H9 (cell line): ENCODE measurements at regions not wholly inside any gene's neighbourhood (a gene's known extent, or its start where the extent isn't known, plus 50 kb on each side); places are given as distances from the start of the nearest gene placed in this dataset.
"Not testable (repeated sequence)": the region's sequence is repeated elsewhere in the genome, so short reads cannot be mapped to it uniquely, and the experiment has no call there.

Experiments used
- DNase-seq: peaks from one replicate; pipeline ENCODE4 v3.0.0-alpha.2; 2017
- H2AFZ ChIP-seq: one replicate; pipeline ENCODE4 v1.6.1; 2013; ENCODE audit warnings: mild to moderate bottlenecking, low read length, control low read depth, moderate library complexity
- H2AK5ac ChIP-seq: 2 replicates; pipeline ENCODE4 v1.6.1; 2013; ENCODE audit warnings: low read length, control low read depth, mixed read lengths; ENCODE audit not compliant: insufficient read length
- H2BK120ac ChIP-seq: one replicate; pipeline ENCODE4 v1.6.1; 2013; ENCODE audit warnings: low read depth, mild to moderate bottlenecking, low read length, control low read depth, inconsistent platforms; ENCODE audit not compliant: poor library complexity, severe bottlenecking
- H2BK12ac ChIP-seq: 2 replicates; pipeline ENCODE4 v1.6.1; 2013; ENCODE audit warnings: low read length, control low read depth, mixed read lengths, low read depth; ENCODE audit not compliant: insufficient read length
- H2BK15ac ChIP-seq: 2 replicates; pipeline ENCODE4 v1.6.1; 2013; ENCODE audit warnings: low read depth, low read length, control low read depth
- H2BK20ac ChIP-seq: one replicate; pipeline ENCODE4 v1.6.1; 2013; ENCODE audit warnings: low read depth, mild to moderate bottlenecking, low read length, control low read depth, inconsistent platforms; ENCODE audit not compliant: poor library complexity, severe bottlenecking
- H2BK5ac ChIP-seq: 2 replicates; pipeline ENCODE4 v1.6.1; 2013; ENCODE audit warnings: low read length, control low read depth, mixed read lengths; ENCODE audit not compliant: insufficient read length
- H3K14ac ChIP-seq: 2 replicates; pipeline ENCODE4 v1.6.1; 2013; ENCODE audit warnings: low read length, control low read depth; ENCODE audit not compliant: insufficient read depth
- H3K18ac ChIP-seq: 2 replicates; pipeline ENCODE4 v1.6.1; 2013; ENCODE audit warnings: low read depth, mild to moderate bottlenecking, mixed read lengths, low read length, control low read depth; ENCODE audit not compliant: insufficient read length
- H3K23ac ChIP-seq: 2 replicates; pipeline ENCODE4 v1.6.1; 2013; ENCODE audit warnings: low read length, control low read depth, mixed read lengths, low read depth; ENCODE audit not compliant: insufficient read length
- H3K23me2 ChIP-seq: 2 replicates; pipeline ENCODE4 v1.6.1; 2013; ENCODE audit warnings: low read depth, mild to moderate bottlenecking, mixed read lengths, low read length, control low read depth; ENCODE audit not compliant: insufficient read length, poor library complexity, severe bottlenecking
- H3K27ac ChIP-seq: 2 replicates; pipeline ENCODE4 v1.5.1; 2013; ENCODE audit warnings: low read length, control low read depth, mixed read lengths, low read depth; ENCODE audit not compliant: insufficient read length
- H3K27me3 ChIP-seq: 2 replicates; pipeline ENCODE4 v1.6.1; 2013; ENCODE audit warnings: low read length, control low read depth, inconsistent platforms; ENCODE audit not compliant: insufficient read depth
- H3K4ac ChIP-seq: 2 replicates; pipeline ENCODE4 v1.6.1; 2013; ENCODE audit warnings: low read depth, mild to moderate bottlenecking, control low read depth, inconsistent platforms, low read length, moderate library complexity
- H3K4me1 ChIP-seq: 2 replicates; pipeline ENCODE4 v1.6.1; 2013; ENCODE audit warnings: low read length, control low read depth, inconsistent platforms; ENCODE audit not compliant: insufficient read depth
- H3K4me2 ChIP-seq: 2 replicates; pipeline ENCODE4 v1.6.1; 2013; ENCODE audit warnings: low read length, control low read depth, mixed read lengths; ENCODE audit not compliant: insufficient read length, insufficient read depth
- H3K56ac ChIP-seq: 2 replicates; pipeline ENCODE4 v1.6.1; 2013; ENCODE audit warnings: low read depth, mild to moderate bottlenecking, mixed read lengths, low read length, control low read depth; ENCODE audit not compliant: insufficient read length
- H3K79me1 ChIP-seq: 2 replicates; pipeline ENCODE4 v1.6.1; 2013; ENCODE audit warnings: low read depth, mild to moderate bottlenecking, moderate library complexity, low read length, control low read depth, inconsistent platforms; ENCODE audit not compliant: insufficient read depth, poor library complexity, severe bottlenecking
- H3K79me2 ChIP-seq: 2 replicates; pipeline ENCODE4 v1.6.1; 2013; ENCODE audit warnings: low read length, control low read depth, inconsistent platforms; ENCODE audit not compliant: insufficient read depth
- H3K9ac ChIP-seq: 2 replicates; pipeline ENCODE4 v1.6.1; 2013; ENCODE audit warnings: low read length, control low read depth, mixed read lengths; ENCODE audit not compliant: insufficient read length; ENCODE audit errors: extremely low read depth
- H3K9me3 ChIP-seq: one replicate; pipeline ENCODE4 v1.6.1; 2013; ENCODE audit warnings: low read depth, low read length, inconsistent platforms; ENCODE audit not compliant: control insufficient read depth
- H3T11ph ChIP-seq: one replicate; pipeline ENCODE4 v1.6.1; 2013; ENCODE audit warnings: mild to moderate bottlenecking, low read length, control low read depth, inconsistent platforms
- H4K20me1 ChIP-seq: one replicate; pipeline ENCODE4 v1.6.1; 2013; ENCODE audit not compliant: control insufficient read depth, insufficient read length, insufficient read depth
- H4K5ac ChIP-seq: 2 replicates; pipeline ENCODE4 v1.6.1; 2013; ENCODE audit warnings: low read depth, mild to moderate bottlenecking, mixed read lengths, low read length, control low read depth; ENCODE audit not compliant: insufficient read length
- H4K8ac ChIP-seq: replicated peaks from 2 replicates; pipeline ENCODE4 v1.6.1; 2013; ENCODE audit warnings: low read length, control low read depth, mixed read lengths, low read depth; ENCODE audit not compliant: insufficient read length
- H4K91ac ChIP-seq: 2 replicates; pipeline ENCODE4 v1.6.1; 2013; ENCODE audit warnings: low read depth, mild to moderate bottlenecking, moderate library complexity, mixed read lengths, low read length, control low read depth; ENCODE audit not compliant: insufficient read length
- H3K27ac Mint-ChIP-seq, 3 experiments: 2 replicates in 2 of 3; 3 replicates in 1 of 3; pipeline ENCODE4 v1.8.0; 2020 to 2021; ENCODE audit warnings: mixed read lengths in 3 of 3, mild to moderate bottlenecking in 1 of 3, moderate library complexity in 1 of 3
- H3K27me3 Mint-ChIP-seq: 2 replicates; pipeline ENCODE4 v1.8.0; 2021; ENCODE audit warnings: low read depth, mild to moderate bottlenecking, moderate library complexity, mixed read lengths
- H3K36me3 Mint-ChIP-seq, 3 experiments: 2 replicates in 2 of 3; 3 replicates in 1 of 3; pipeline ENCODE4 v1.8.0; 2020 to 2021; ENCODE audit warnings: low read depth in 3 of 3, mixed read lengths in 3 of 3; ENCODE audit not compliant: insufficient read depth in 1 of 3
- H3K4me1 Mint-ChIP-seq, 2 experiments: 2 replicates each; pipeline ENCODE4 v1.8.0; 2020; ENCODE audit warnings: mixed read lengths in 2 of 2
- H3K4me3 Mint-ChIP-seq, 2 experiments: 2 replicates in 1 of 2; 3 replicates in 1 of 2; pipeline ENCODE4 v1.8.0; 2020 to 2021; ENCODE audit warnings: mild to moderate bottlenecking in 2 of 2, mixed read lengths in 2 of 2, moderate library complexity in 1 of 2
- H3K9me3 Mint-ChIP-seq, 2 experiments: 2 replicates in 1 of 2; 3 replicates in 1 of 2; pipeline ENCODE4 v1.8.0; 2020; ENCODE audit warnings: mild to moderate bottlenecking in 2 of 2, mixed read lengths in 2 of 2, moderate library complexity in 1 of 2
- WGBS: extraction: QIAGEN DNeasy Blood & Tissue Kit; methylation state at CpG from one replicate; pipeline ENCODE4 v1.1.7; 2013; ENCODE audit warnings: missing lambda C conversion rate, low lambda C conversion rate, mixed read lengths; ENCODE audit not compliant: insufficient read length; ENCODE audit errors: extremely low coverage; 5-methylcytosine and 5-hydroxymethylcytosine counted together
- TF ChIP-seq, protein P1 (sequence below): fragments of 200-600 bp; sonication (generic); conservative IDR thresholded peaks from 3 replicates; pipeline ENCODE4 v1.8.0; 2021; ENCODE audit warnings: antibody characterized with exemption, mild to moderate bottlenecking

DNA sequence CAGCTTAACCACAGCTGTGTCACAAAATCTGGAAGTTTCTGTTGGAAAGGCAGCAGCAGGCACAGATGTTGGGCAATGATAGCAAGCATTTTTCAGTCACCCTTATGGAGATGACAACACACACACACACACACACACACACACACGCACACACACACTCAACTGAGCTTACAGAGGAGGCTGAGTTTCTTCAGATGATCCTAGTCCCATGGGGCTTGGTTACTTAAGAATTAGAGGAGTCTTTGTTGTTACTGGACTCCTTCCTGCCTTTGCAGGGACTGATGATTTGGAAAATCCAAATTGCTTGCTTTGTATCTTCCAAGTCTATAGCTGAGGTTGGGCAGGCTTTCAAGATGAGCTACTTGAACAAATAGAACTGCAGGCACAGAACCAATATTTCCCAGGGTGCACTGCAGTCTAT, 740.1 kb upstream of the PITX2 start:
- H3K56ac ChIP-seq: no peak overlapping the region
- no peak overlapping the region for H4K8ac ChIP-seq
- H3K9me3 ChIP-seq: no peaks in the 10 kb centered on the region
- Mint-ChIP-seq H3K4me3 (no peak overlapping the region), H3K4me1 (no peaks in the 10 kb centered on the region), H3K36me3 (no peaks in the 10 kb centered on the region), H3K27ac (0 out of 7 replicates have a peak overlapping the region, but pooled peaks of 1 of the 3 experiments have one; percentile 31), H3K9me3 (no peaks in the 10 kb centered on the region; a peak in 1 of 5 replicates), H3K27me3 (no peaks in the 10 kb centered on the region)
- H3K18ac ChIP-seq: no peak overlapping the region
- no peak overlapping the region for H2AFZ ChIP-seq
- no peak overlapping the region for H3K27ac ChIP-seq
- no peaks in the 10 kb centered on the region for H3K79me1 ChIP-seq
- no peak overlapping the region for H2BK20ac ChIP-seq
- no peak overlapping the region for H2BK5ac ChIP-seq
- H3K27me3 ChIP-seq: no peaks in the 10 kb centered on the region
- no peaks in the 10 kb centered on the region for H3K4me1 ChIP-seq
- no peak overlapping the region for H2AK5ac ChIP-seq
- no peak overlapping the region for H3K4ac ChIP-seq
- H4K91ac ChIP-seq: no peak overlapping the region
- H4K5ac ChIP-seq: no peak overlapping the region
- no peak overlapping the region for H3K4me2 ChIP-seq
- no peak overlapping the region for H3K14ac ChIP-seq
- H3T11ph ChIP-seq: no peak overlapping the region
- H2BK120ac ChIP-seq: no peak overlapping the region
- H3K79me2 ChIP-seq: no peaks in the 10 kb centered on the region
- WGBS: no CpG with 5 or more reads among the region's 1 CpG
- H2BK12ac ChIP-seq: no peak overlapping the region
- H3K23ac ChIP-seq: no peak overlapping the region
- H3K23me2 ChIP-seq: no peaks in the 10 kb centered on the region
- TF ChIP-seq, protein P1, sequence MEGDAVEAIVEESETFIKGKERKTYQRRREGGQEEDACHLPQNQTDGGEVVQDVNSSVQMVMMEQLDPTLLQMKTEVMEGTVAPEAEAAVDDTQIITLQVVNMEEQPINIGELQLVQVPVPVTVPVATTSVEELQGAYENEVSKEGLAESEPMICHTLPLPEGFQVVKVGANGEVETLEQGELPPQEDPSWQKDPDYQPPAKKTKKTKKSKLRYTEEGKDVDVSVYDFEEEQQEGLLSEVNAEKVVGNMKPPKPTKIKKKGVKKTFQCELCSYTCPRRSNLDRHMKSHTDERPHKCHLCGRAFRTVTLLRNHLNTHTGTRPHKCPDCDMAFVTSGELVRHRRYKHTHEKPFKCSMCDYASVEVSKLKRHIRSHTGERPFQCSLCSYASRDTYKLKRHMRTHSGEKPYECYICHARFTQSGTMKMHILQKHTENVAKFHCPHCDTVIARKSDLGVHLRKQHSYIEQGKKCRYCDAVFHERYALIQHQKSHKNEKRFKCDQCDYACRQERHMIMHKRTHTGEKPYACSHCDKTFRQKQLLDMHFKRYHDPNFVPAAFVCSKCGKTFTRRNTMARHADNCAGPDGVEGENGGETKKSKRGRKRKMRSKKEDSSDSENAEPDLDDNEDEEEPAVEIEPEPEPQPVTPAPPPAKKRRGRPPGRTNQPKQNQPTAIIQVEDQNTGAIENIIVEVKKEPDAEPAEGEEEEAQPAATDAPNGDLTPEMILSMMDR: no peak
- no peaks in the 10 kb centered on the region for H4K20me1 ChIP-seq
- no peak overlapping the region for H3K9ac ChIP-seq
- DNase-seq: no peak
- no peak overlapping the region for H2BK15ac ChIP-seq

DNA sequence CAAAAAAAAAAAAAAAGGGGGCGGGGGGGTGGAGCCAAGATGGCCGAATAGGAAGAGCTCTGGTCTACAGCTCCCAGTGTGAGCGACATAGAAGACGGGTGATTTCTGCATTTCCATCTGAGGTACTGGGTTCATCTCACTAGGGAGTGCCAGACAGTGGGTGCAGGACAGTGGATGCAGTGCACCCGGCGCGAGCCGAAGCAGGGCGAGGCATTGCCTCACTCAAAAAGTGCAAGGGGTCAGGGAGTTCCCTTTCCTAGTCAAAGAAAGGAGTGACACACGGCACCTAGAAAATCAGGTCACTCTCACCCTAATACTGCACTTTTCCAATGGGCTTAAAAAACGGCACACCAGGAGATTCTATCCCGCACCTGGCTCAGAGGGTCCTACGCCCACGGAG, 755.0 kb upstream of the PITX2 start:
- H4K91ac ChIP-seq, H3T11ph ChIP-seq, H3K9ac ChIP-seq, DNase-seq, H3K27ac Mint-ChIP-seq, H2AK5ac ChIP-seq, H3K4me1 ChIP-seq, H4K8ac ChIP-seq, H3K79me1 ChIP-seq, H2BK120ac ChIP-seq, H3K4me3 Mint-ChIP-seq, H3K18ac ChIP-seq, H3K4me1 Mint-ChIP-seq, H4K20me1 ChIP-seq, H3K4ac ChIP-seq, H3K79me2 ChIP-seq, H3K23ac ChIP-seq, H2BK15ac ChIP-seq, H3K4me2 ChIP-seq, H2BK12ac ChIP-seq, H3K9me3 ChIP-seq, H3K23me2 ChIP-seq, H3K14ac ChIP-seq, H2BK5ac ChIP-seq, H3K27me3 ChIP-seq, H4K5ac ChIP-seq, H3K56ac ChIP-seq, H2AFZ ChIP-seq, H2BK20ac ChIP-seq, H3K27ac ChIP-seq, H3K27me3 Mint-ChIP-seq: not testable (repeated sequence)
- no CpG with 5 or more reads among the region's 14 CpGs for WGBS
- Mint-ChIP-seq H3K36me3 (peaks cover 2 to 17% (median 10%) of the 10 kb centered on the region in 3 experiments; a peak in 6 of 7 replicates), H3K9me3 (peaks cover 24 to 28% of the 10 kb centered on the region in 2 experiments)
